ENCODE measurements at regions not wholly inside any gene's neighbourhood (a gene's known extent, or its start where the extent isn't known, plus 50 kb on each side); places are given as distances from the start of the nearest gene placed in this dataset.
A peak's percentile ranks its signal among the peaks of the same experiment; 100 is the strongest.
"Not testable (repeated sequence)": the region's sequence is repeated elsewhere in the genome, so short reads cannot be mapped to it uniquely, and the experiment has no call there.

- WGBS (ENCODE audit: insufficient coverage, low coverage, missing lambda C conversion rate), result 6% methylated on average over 11 of the region's 21 CpGs
- TF ChIP-seq TCF3 (CRISPR knock-in tag; IDR thresholded peaks at IDR 0.05) (peak; percentile 66), ZNF175 (CRISPR knock-in tag; IDR thresholded peaks at IDR 0.05; ENCODE audit: low read depth) (0 out of 2 replicates have a peak, but pooled peaks have one; percentile 19), PRDM10 (IDR thresholded peaks at IDR 0.05; ENCODE audit: partially characterized antibody) (peak; percentile 61), CBFA2T2 (conservative IDR thresholded peaks at IDR 0.05) (peak; percentile 60), RNF2 (IDR thresholded peaks at IDR 0.05) (peak; percentile 65; the same call in 1 of the 2 replicates), ZNF766 (CRISPR knock-in tag; conservative IDR thresholded peaks at IDR 0.05) (0 out of 2 replicates have a peak, but pooled peaks have one; percentile 28), NFIC (IDR thresholded peaks at IDR 0.05) (0 out of 2 replicates have a peak, but pooled peaks have one; percentile 17), NCOR1 (IDR thresholded peaks at IDR 0.05) (peak; percentile 56), SMARCA4 (IDR thresholded peaks at IDR 0.05) (0 out of 2 replicates have a peak, but pooled peaks have one; percentile 19), CBFA2T3 (IDR thresholded peaks at IDR 0.05) (peak; percentile 80), MEIS2 (IDR thresholded peaks at IDR 0.05; ENCODE audit: partially characterized antibody) (peak; percentile 14), ZBTB11 (CRISPR knock-in tag; IDR thresholded peaks at IDR 0.05) (0 out of 6 replicates have a peak, but pooled peaks of 1 of the 3 experiments have one; percentile 24), TAL1 (IDR thresholded peaks at IDR 0.05) (peak; percentile 24; the same call in 1 of the 2 replicates), SMAD4 (CRISPR knock-in tag; conservative IDR thresholded peaks at IDR 0.05) (peak; percentile 4; the same call in 1 of the 2 replicates), KLF16 (IDR thresholded peaks at IDR 0.05) (0 out of 2 replicates have a peak, but pooled peaks have one; percentile 9)
Observed at GRCh38 chr13:22813531-22814377, 367.0 kb upstream of the SGCG start.

More at GRCh38 chr13:22813531-22814377, 367.0 kb upstream of the SGCG start:
- CTCF ChIA-PET (ENCODE audit: low intra/inter-chr PET ratio); H3K4me3 ChIP-seq; FAIRE-seq; H3K9me1 ChIP-seq (ENCODE audit: control insufficient read depth, insufficient read depth, low read length); H4K20me1 ChIP-seq (replicated peaks; ENCODE audit: control insufficient read depth, insufficient read depth, low read length); H3K79me2 ChIP-seq (ENCODE audit: control insufficient read depth, insufficient read depth, low read length); H3K36me3 ChIP-seq (ENCODE audit: control insufficient read depth, insufficient read depth, low read length); H3K9me3 ChIP-seq (replicated peaks; ENCODE audit: control insufficient read depth, insufficient read depth, low read depth, low read length); in situ Hi-C loops (cut with MboI); BruUV-seq (replicated peaks); intact Hi-C loops (cut with micrococcal nuclease); H3K27me3 ChIP-seq (ENCODE audit: control insufficient read depth in 2 of 2, insufficient read depth in 2 of 2, low read length in 2 of 2): not testable (repeated sequence)
- Histone ChIP-seq H3K4me1 (replicated peaks in 1 of 2; ENCODE audit: control insufficient read depth in 2 of 2, insufficient read depth in 2 of 2, low read length in 2 of 2) (peaks cover 0 to 22% of the 10 kb centered on the region in 2 experiments; a peak in 3 of 5 replicates), H3K9ac (ENCODE audit: insufficient read depth in 1 of 2, low read depth in 2 of 2, low read length in 2 of 2) (peak overlapping the region; percentile 17 to 37; a peak in 2 of 4 replicates), H3K27ac (ENCODE audit: extremely low read depth, low read depth, low read length) (peak overlapping the region; percentile 72), H3K4me2 (ENCODE audit: insufficient read depth, low read length) (peak overlapping the region; percentile 68), H2AFZ (ENCODE audit: low read depth, low read length) (peak overlapping the region; percentile 62)
- ATAC-seq, result peak; percentile 42; the same call in 2 of the 3 replicates
- DNase-seq (ENCODE audit: extremely low read depth in 1 of 4, low spot score in 3 of 4), result peak in 1 of 4 experiments; percentile 64
- POLR2A ChIA-PET, result interaction anchor here (0.6 to 1.8 kb wide), 2 partner anchors 26 to 154 kb away, joined by 3 to 5 read pairs; no protein-coding TSS in a partner anchor
